ENCODE measurements at regions not wholly inside any gene's neighbourhood (a gene's known extent, or its start where the extent isn't known, plus 50 kb on each side); places are given as distances from the start of the nearest gene placed in this dataset.

GRCh38 chr1:217313096-217313495 is 317.8 kb downstream of the GPATCH2 start:
- H3K27me3 ChIP-seq = no peaks in the 10 kb centered on the region
- intact Hi-C loops (cut with DNase I) = no loop called here
- no peak overlapping the region for H3K4me3 ChIP-seq
- DNase-seq = no peak
- no peaks in the 10 kb centered on the region for H3K36me3 ChIP-seq
- TF ChIP-seq CTCF (IDR thresholded peaks at IDR 0.05) = no peak
- H3K27ac ChIP-seq = no peak overlapping the region
- no peaks in the 10 kb centered on the region for H3K4me1 ChIP-seq
- H3K9me3 ChIP-seq = no peaks in the 10 kb centered on the region
- H3K9ac ChIP-seq (ENCODE audit: low read depth in 2 of 2, low read length in 2 of 2) = no peak overlapping the region

GRCh38 chr1:217311766-217312165 is 319.1 kb downstream of the GPATCH2 start:
- Histone ChIP-seq H3K27ac (no peak overlapping the region), H3K4me3 (no peak overlapping the region), H3K27me3 (no peaks in the 10 kb centered on the region), H3K36me3 (no peaks in the 10 kb centered on the region), H3K9me3 (no peaks in the 10 kb centered on the region), H3K4me1 (no peaks in the 10 kb centered on the region), H3K9ac (ENCODE audit: low read depth in 2 of 2, low read length in 2 of 2) (no peak overlapping the region)
- TF ChIP-seq CTCF (IDR thresholded peaks at IDR 0.05) = no peak
- DNase-seq = no peak
- intact Hi-C loops (cut with DNase I) = no loop called here

- no peaks in the 10 kb centered on the region for H3K4me1 ChIP-seq
- DNase-seq = no peak
- intact Hi-C loops (cut with DNase I) = no loop called here
- no peaks in the 10 kb centered on the region for H3K27me3 ChIP-seq
- no peak overlapping the region for H3K4me3 ChIP-seq
- no peak for TF ChIP-seq CTCF (IDR thresholded peaks at IDR 0.05)
- H3K9ac ChIP-seq (ENCODE audit: low read depth in 2 of 2, low read length in 2 of 2) = no peak overlapping the region
- H3K9me3 ChIP-seq = no peaks in the 10 kb centered on the region
- H3K27ac ChIP-seq = no peak overlapping the region
- no peaks in the 10 kb centered on the region for H3K36me3 ChIP-seq
These were observed 319.6 kb downstream of the GPATCH2 start for GRCh38 chr1:217311269-217311668.

- Histone ChIP-seq H3K27ac (no peak overlapping the region), H3K4me3 (no peak overlapping the region), H3K27me3 (no peaks in the 10 kb centered on the region), H3K36me3 (no peaks in the 10 kb centered on the region), H3K9ac (ENCODE audit: low read depth in 2 of 2, low read length in 2 of 2) (no peak overlapping the region), H3K9me3 (no peaks in the 10 kb centered on the region), H3K4me1 (no peaks in the 10 kb centered on the region)
- no peak for TF ChIP-seq CTCF (IDR thresholded peaks at IDR 0.05)
- intact Hi-C loops (cut with DNase I) = no loop called here
- DNase-seq = no peak
These were observed 349.6 kb downstream of the GPATCH2 start for GRCh38 chr1:217281332-217281731.

- H3K27me3 ChIP-seq = no peaks in the 10 kb centered on the region
- H3K36me3 ChIP-seq = no peaks in the 10 kb centered on the region
- no peak overlapping the region for H3K9ac ChIP-seq (ENCODE audit: low read depth in 2 of 2, low read length in 2 of 2)
- no peak overlapping the region for H3K27ac ChIP-seq
- no peaks in the 10 kb centered on the region for H3K4me1 ChIP-seq
- H3K9me3 ChIP-seq = no peaks in the 10 kb centered on the region
- TF ChIP-seq CTCF (IDR thresholded peaks at IDR 0.05) = no peak
- no peak for DNase-seq
- intact Hi-C loops (cut with DNase I) = no loop called here
- H3K4me3 ChIP-seq = no peak overlapping the region
These were observed 355.1 kb downstream of the GPATCH2 start for GRCh38 chr1:217275655-217276398.
